GM10266 (cell line): ENCODE measurements at regions not wholly inside any gene's neighbourhood (a gene's known extent, or its start where the extent isn't known, plus 50 kb on each side); places are given as distances from the start of the nearest gene placed in this dataset.

ENCODE experiments used
- DNase-seq: peaks from one replicate; pipeline ENCODE4 v3.0.0; 2012; ENCODE audit errors: extremely low spot score
- TF ChIP-seq, protein P1 (sequence below): IDR thresholded peaks from 2 replicates; pipeline ENCODE4 v1.5.1; 2012; ENCODE audit warnings: mild to moderate bottlenecking, low read depth; ENCODE audit not compliant: control insufficient read depth, insufficient read depth; ENCODE audit errors: missing control alignments

DNA sequence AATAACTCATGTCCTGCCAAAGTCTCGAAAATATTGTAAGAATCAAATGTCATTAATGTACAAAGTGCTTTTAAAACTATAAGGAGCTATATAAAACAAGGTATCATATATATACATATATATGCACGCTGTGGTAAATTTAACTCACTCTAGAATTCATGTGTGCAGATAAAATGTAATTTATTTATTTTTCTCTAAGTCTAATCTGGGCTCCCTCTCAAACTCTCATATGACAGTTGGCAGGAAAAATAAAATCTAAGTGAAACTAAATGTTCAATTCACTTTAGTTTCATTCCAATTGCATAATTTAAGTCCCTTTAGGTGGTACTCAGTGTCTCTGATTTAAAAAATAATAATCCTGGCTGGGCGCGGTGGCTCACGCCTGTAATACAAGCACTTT is 372.0 kb upstream of the DAB1 start:
- no peak for DNase-seq
- TF ChIP-seq, protein P1, sequence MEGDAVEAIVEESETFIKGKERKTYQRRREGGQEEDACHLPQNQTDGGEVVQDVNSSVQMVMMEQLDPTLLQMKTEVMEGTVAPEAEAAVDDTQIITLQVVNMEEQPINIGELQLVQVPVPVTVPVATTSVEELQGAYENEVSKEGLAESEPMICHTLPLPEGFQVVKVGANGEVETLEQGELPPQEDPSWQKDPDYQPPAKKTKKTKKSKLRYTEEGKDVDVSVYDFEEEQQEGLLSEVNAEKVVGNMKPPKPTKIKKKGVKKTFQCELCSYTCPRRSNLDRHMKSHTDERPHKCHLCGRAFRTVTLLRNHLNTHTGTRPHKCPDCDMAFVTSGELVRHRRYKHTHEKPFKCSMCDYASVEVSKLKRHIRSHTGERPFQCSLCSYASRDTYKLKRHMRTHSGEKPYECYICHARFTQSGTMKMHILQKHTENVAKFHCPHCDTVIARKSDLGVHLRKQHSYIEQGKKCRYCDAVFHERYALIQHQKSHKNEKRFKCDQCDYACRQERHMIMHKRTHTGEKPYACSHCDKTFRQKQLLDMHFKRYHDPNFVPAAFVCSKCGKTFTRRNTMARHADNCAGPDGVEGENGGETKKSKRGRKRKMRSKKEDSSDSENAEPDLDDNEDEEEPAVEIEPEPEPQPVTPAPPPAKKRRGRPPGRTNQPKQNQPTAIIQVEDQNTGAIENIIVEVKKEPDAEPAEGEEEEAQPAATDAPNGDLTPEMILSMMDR = no peak

DNA sequence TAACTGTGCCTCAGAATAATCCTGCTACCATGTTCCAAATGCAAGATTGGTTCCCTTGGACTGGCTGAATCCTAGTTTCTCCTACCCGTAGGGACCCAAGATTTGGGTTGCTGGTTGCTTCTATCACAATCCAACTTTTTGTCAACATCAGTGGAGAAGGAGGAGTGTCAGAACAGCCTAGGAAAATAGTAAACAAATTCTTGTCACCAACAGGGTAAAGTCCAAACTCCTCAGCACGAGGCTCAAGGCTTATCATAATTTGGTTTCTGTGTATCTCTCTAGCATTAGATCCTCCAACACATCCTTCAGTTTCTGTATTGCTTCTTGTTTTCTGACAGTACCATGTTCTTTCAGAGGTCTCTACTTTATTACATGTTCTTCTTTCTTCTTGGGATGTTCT is 370.2 kb upstream of the DAB1 start:
- no peak for DNase-seq
- TF ChIP-seq, protein P1 = no peak

DNA sequence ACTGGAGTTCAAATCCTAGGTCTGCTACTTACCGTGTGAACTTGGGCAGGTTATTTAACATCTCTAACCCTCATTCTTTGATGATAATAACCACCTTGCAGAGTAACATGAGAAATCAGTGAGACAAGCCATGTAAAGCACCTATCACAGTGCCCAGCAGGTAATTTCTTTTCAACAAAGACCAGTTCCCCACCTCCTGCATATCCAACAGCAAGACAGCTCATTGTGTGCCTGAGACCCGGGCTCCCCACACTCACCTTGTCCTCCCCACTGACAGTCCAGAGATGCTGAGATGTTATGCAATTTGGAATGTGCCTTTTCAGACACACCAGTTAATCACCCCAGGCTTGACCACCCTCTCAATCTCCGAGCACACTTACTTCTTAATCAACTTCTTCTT is 367.6 kb upstream of the DAB1 start:
- no peak for DNase-seq
- TF ChIP-seq, protein P1 = no peak

DNA sequence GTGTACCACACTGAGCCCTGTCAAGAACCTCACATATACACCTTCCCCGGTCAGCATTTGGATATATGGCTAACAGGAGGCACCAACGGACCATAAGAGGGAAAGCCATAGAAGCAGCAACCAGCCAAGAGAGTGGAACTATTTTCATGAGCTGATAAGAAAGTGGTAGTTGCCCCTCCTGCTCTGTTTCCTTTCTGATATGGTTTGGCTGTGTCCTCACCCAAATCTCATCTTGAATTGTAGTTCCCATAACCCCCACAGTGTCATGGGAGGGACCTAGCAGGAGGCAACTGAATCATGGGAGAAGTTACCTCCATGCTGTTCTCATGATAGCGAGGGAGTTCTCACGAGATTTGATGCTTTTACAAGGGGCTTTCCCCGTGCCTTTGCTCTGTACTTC is 366.1 kb upstream of the DAB1 start:
- TF ChIP-seq, protein P1 = no peak
- DNase-seq = no peak

- TF ChIP-seq, protein P1 = no peak
- DNase-seq = no peak
Observed at GRCh38 chr1:57788313-57788712, 364.5 kb upstream of the DAB1 start.

DNA sequence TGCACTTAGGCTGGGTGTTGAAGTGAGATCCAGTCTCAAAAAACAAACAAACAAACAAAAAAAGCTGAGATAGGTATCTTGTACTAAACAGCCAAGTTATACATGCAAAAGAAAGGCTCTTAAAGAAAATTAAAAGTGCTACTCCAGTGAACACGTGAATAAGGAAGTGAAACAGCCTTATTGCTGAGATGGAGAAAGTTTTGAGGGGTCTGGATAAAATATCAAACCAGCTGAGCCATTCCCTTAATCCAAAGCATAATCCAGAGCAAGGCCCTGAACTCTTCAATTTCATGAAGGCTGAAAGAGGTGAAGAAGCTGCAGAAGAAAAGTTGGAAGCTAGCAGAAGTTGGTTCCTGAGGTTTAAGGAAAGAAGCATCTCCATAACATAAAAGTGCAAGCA is 360.5 kb upstream of the DAB1 start:
- no peak for DNase-seq
- TF ChIP-seq, protein P1 = no peak

- TF ChIP-seq, protein P1 = no peak
- DNase-seq = no peak
Observed at GRCh38 chr1:57782357-57782756, 358.5 kb upstream of the DAB1 start.
